Body of pancreas (tissue), 4 donors: ENCODE measurements at regions not wholly inside any gene's neighbourhood (a gene's known extent, or its start where the extent isn't known, plus 50 kb on each side); places are given as distances from the start of the nearest gene placed in this dataset.
"Not testable (repeated sequence)": the region's sequence is repeated elsewhere in the genome, so short reads cannot be mapped to it uniquely, and the experiment has no call there.

Experiments used
- ATAC-seq: fragments of 150-250 bp; one replicate; pipeline ENCODE4 v1.9.1; 2016
- DNase-seq, 4 donors: peaks; one replicate each; pipeline ENCODE4 v3.0.0-alpha.2; 2019
- H3K27ac ChIP-seq, 4 donors: fragments of 200-600 bp; sonication (generic); 1 replicate in 3 of 4; 2 replicates in 1 of 4; pipeline versions ENCODE4 v1.5.1 to v1.6.1; 2016 to 2019; ENCODE audit warnings: mild to moderate bottlenecking in 1 of 4, mixed read lengths in 1 of 4, moderate library complexity in 1 of 4
- H3K27me3 ChIP-seq, 2 donors: fragments of 200-600 bp; sonication (generic); one replicate each; pipeline ENCODE4 v1.6.0; 2016; ENCODE audit warnings: mild to moderate bottlenecking in 1 of 2
- H3K36me3 ChIP-seq, 2 donors: fragments of 200-600 bp; sonication (generic); replicated peaks in 1 of 2; 2 replicates each; pipeline ENCODE4 v1.5.1; 2016; ENCODE audit warnings: low read depth in 2 of 2; ENCODE audit not compliant: insufficient read depth in 1 of 2
- H3K4me1 ChIP-seq: fragments of 200-600 bp; sonication (generic); one replicate; pipeline ENCODE4 v1.6.0; 2016
- H3K4me3 ChIP-seq, 2 donors: fragments of 200-600 bp; sonication (generic); 1 replicate in 1 of 2; 2 replicates in 1 of 2; pipeline ENCODE4 v1.5.1; 2016 to 2019
- H3K9me3 ChIP-seq, 3 donors: fragments of 200-600 bp; sonication (generic); 1 replicate in 2 of 3; 2 replicates in 1 of 3; pipeline ENCODE4 v1.5.1; 2016
- CTCF ChIP-seq, 7 experiments: fragments of 450-650 bp in 4 of 7; fragments of 200-600 bp in 3 of 7; sonication (generic) in 3 of 7; IDR thresholded peaks; one replicate each; pipeline ENCODE4 v1.5.1; 2016 to 2019; ENCODE audit warnings: antibody characterized with exemption in 7 of 7
- POLR2A ChIP-seq, 3 donors: fragments of 450-650 bp; IDR thresholded peaks; one replicate each; pipeline ENCODE4 v1.6.1; 2016; ENCODE audit warnings: antibody characterized with exemption in 3 of 3, mild to moderate bottlenecking in 2 of 3
- WGBS, 2 donors: methylation state at CpG; one replicate each; pipeline ENCODE4 v1.1.5; 2017; 5-methylcytosine and 5-hydroxymethylcytosine counted together
- intact Hi-C: fragments of 100-400 bp; cut with DNase I; formaldehyde crosslinking; loops from one replicate; pipeline ENCODE4 v1.15.1; 2023

- Histone ChIP-seq H3K27me3 (no peaks in the 10 kb centered on the region), H3K27ac (no peak overlapping the region), H3K4me3 (no peak overlapping the region), H3K36me3 (no peaks in the 10 kb centered on the region), H3K4me1 (no peaks in the 10 kb centered on the region), H3K9me3 (no peaks in the 10 kb centered on the region)
- TF ChIP-seq CTCF (IDR thresholded peaks at IDR 0.05) (peak in 6 of 7 experiments; percentile 41 to 59 (median 54)), POLR2A (IDR thresholded peaks at IDR 0.05) (no peak)
- DNase-seq, result no peak
- WGBS, 2 donors, result 20 to 24% methylated on average over 4 of the region's 4 CpGs
- intact Hi-C loops, result no loop called here
- no peak for ATAC-seq
These were observed 676.7 kb upstream of the SPRY2 start for GRCh38 chr13:81017513-81018152.

GRCh38 chr13:81012031-81012430, 671.1 kb upstream of the SPRY2 start:
- no peaks in the 10 kb centered on the region for H3K9me3 ChIP-seq
- no peak for TF ChIP-seq CTCF (IDR thresholded peaks at IDR 0.05)
- TF ChIP-seq POLR2A (IDR thresholded peaks at IDR 0.05), result no peak
- no peak overlapping the region for H3K4me3 ChIP-seq
- no peaks in the 10 kb centered on the region for H3K36me3 ChIP-seq
- H3K4me1 ChIP-seq, result no peaks in the 10 kb centered on the region
- intact Hi-C loops, result no loop called here
- WGBS, 2 donors, result 90 to 100% methylated on average over 1 to 4 of the region's 4 CpGs
- ATAC-seq (no peak), DNase-seq (no peak)
- H3K27ac ChIP-seq, result no peak overlapping the region
- no peaks in the 10 kb centered on the region for H3K27me3 ChIP-seq

GRCh38 chr13:81001828-81002385, 661.0 kb upstream of the SPRY2 start:
- ATAC-seq, result no peak
- Histone ChIP-seq H3K4me3 (no peak overlapping the region), H3K27me3 (no peaks in the 10 kb centered on the region), H3K4me1 (no peaks in the 10 kb centered on the region), H3K27ac (no peak overlapping the region), H3K36me3 (no peaks in the 10 kb centered on the region), H3K9me3 (peaks cover 0 to 7% (median 0%) of the 10 kb centered on the region in 3 donors)
- intact Hi-C loops, result no loop called here
- no peak for TF ChIP-seq POLR2A (IDR thresholded peaks at IDR 0.05)
- TF ChIP-seq CTCF (IDR thresholded peaks at IDR 0.05), result no peak
- DNase-seq, result no peak
- 32 to 57% methylated on average over 1 of the region's 1 CpG for WGBS, 2 donors

GRCh38 chr13:80998603-80999002, 657.7 kb upstream of the SPRY2 start:
- H3K27ac ChIP-seq, H3K9me3 ChIP-seq, H3K36me3 ChIP-seq, DNase-seq, H3K27me3 ChIP-seq, H3K4me3 ChIP-seq, H3K4me1 ChIP-seq, intact Hi-C loops, ATAC-seq: not testable (repeated sequence)
- 75 to 87% methylated on average over 15 of the region's 15 CpGs for WGBS, 2 donors

GRCh38 chr13:80989747-80990146, 648.8 kb upstream of the SPRY2 start:
- no peak overlapping the region for H3K4me3 ChIP-seq
- no peaks in the 10 kb centered on the region for H3K9me3 ChIP-seq
- DNase-seq (no peak), ATAC-seq (no peak)
- no peaks in the 10 kb centered on the region for H3K27me3 ChIP-seq
- intact Hi-C loops, result no loop called here
- no peak for TF ChIP-seq POLR2A (IDR thresholded peaks at IDR 0.05)
- TF ChIP-seq CTCF (IDR thresholded peaks at IDR 0.05), result no peak
- H3K36me3 ChIP-seq, result no peaks in the 10 kb centered on the region
- no peak overlapping the region for H3K27ac ChIP-seq
- no peaks in the 10 kb centered on the region for H3K4me1 ChIP-seq
- 33 to 59% methylated on average over 1 of the region's 1 CpG for WGBS, 2 donors
